ENCODE measurements at regions not wholly inside any gene's neighbourhood (a gene's known extent, or its start where the extent isn't known, plus 50 kb on each side); places are given as distances from the start of the nearest gene placed in this dataset.
"Not testable (repeated sequence)": the region's sequence is repeated elsewhere in the genome, so short reads cannot be mapped to it uniquely, and the experiment has no call there.

- H2AFZ ChIP-seq (ENCODE audit: low read depth, low read length, poor library complexity, severe bottlenecking) = no peak overlapping the region
- H3K79me2 ChIP-seq (ENCODE audit: insufficient read depth, low read length) = no peaks in the 10 kb centered on the region
- DNase-seq (ENCODE audit: low read depth, low spot score) (no peak), ATAC-seq (no peak)
- no TSS peak for BruUV-seq (replicated peaks)
- TF ChIP-seq, protein P1, sequence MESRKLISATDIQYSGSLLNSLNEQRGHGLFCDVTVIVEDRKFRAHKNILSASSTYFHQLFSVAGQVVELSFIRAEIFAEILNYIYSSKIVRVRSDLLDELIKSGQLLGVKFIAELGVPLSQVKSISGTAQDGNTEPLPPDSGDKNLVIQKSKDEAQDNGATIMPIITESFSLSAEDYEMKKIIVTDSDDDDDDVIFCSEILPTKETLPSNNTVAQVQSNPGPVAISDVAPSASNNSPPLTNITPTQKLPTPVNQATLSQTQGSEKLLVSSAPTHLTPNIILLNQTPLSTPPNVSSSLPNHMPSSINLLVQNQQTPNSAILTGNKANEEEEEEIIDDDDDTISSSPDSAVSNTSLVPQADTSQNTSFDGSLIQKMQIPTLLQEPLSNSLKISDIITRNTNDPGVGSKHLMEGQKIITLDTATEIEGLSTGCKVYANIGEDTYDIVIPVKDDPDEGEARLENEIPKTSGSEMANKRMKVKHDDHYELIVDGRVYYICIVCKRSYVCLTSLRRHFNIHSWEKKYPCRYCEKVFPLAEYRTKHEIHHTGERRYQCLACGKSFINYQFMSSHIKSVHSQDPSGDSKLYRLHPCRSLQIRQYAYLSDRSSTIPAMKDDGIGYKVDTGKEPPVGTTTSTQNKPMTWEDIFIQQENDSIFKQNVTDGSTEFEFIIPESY (IDR thresholded peaks at IDR 0.05; ENCODE audit: extremely low read depth, insufficient replicate concordance, low read length) = no peak
- TF ChIP-seq JUND (IDR thresholded peaks at IDR 0.05) (no peak), TCF7L2 (IDR thresholded peaks at IDR 0.05; ENCODE audit: borderline replicate concordance, extremely low read depth, insufficient read depth, insufficient read length) (no peak), SRF (IDR thresholded peaks at IDR 0.05; ENCODE audit: low read depth) (no peak), FOSL1 (IDR thresholded peaks at IDR 0.05; ENCODE audit: low read depth) (no peak), MAX (IDR thresholded peaks at IDR 0.05) (no peak), CEBPB (IDR thresholded peaks at IDR 0.05; ENCODE audit: low read depth) (no peak), ZFX (IDR thresholded peaks at IDR 0.05) (no peak), EGR1 (IDR thresholded peaks at IDR 0.05; ENCODE audit: low read depth) (no peak), CBX3 (IDR thresholded peaks at IDR 0.05; ENCODE audit: low read depth) (no peak), YY1 (IDR thresholded peaks at IDR 0.05; ENCODE audit: extremely low read depth, insufficient replicate concordance, low read depth, low read length) (no peak)
- TF ChIP-seq, protein P2, sequence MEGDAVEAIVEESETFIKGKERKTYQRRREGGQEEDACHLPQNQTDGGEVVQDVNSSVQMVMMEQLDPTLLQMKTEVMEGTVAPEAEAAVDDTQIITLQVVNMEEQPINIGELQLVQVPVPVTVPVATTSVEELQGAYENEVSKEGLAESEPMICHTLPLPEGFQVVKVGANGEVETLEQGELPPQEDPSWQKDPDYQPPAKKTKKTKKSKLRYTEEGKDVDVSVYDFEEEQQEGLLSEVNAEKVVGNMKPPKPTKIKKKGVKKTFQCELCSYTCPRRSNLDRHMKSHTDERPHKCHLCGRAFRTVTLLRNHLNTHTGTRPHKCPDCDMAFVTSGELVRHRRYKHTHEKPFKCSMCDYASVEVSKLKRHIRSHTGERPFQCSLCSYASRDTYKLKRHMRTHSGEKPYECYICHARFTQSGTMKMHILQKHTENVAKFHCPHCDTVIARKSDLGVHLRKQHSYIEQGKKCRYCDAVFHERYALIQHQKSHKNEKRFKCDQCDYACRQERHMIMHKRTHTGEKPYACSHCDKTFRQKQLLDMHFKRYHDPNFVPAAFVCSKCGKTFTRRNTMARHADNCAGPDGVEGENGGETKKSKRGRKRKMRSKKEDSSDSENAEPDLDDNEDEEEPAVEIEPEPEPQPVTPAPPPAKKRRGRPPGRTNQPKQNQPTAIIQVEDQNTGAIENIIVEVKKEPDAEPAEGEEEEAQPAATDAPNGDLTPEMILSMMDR (IDR thresholded peaks at IDR 0.05 in 2 of 3, conservative IDR thresholded peaks at IDR 0.05 in 1 of 3; ENCODE audit: borderline replicate concordance in 1 of 3, insufficient read depth in 1 of 3, low read depth in 2 of 3, low read length in 2 of 3) = no peak
- TF ChIP-seq, protein P3, sequence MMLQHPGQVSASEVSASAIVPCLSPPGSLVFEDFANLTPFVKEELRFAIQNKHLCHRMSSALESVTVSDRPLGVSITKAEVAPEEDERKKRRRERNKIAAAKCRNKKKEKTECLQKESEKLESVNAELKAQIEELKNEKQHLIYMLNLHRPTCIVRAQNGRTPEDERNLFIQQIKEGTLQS (IDR thresholded peaks at IDR 0.05) = no peak
- ChIA-PET CTCF (no interaction called here), POLR2A (no interaction called here), RAD21 (ENCODE audit: low non-redundant PET in 1 of 2, low total read pairs in 2 of 2, uncharacterized antibody in 2 of 2, unreplicated experiment in 2 of 2) (no interaction called here)
- H4K20me1 ChIP-seq (ENCODE audit: insufficient read depth) = no peaks in the 10 kb centered on the region
- H3K9me2 ChIP-seq (ENCODE audit: insufficient read depth) = no peaks in the 10 kb centered on the region
- H3K27ac ChIP-seq (ENCODE audit: low read depth, low read length) = no peak overlapping the region
- peaks cover 10% of the 10 kb centered on the region for H3K27me3 ChIP-seq (ENCODE audit: insufficient read depth, low read length)
- no peaks in the 10 kb centered on the region for H3K36me3 ChIP-seq (ENCODE audit: control insufficient read depth in 1 of 2, insufficient read depth in 2 of 2, low read length in 2 of 2)
- H3K9ac ChIP-seq (ENCODE audit: low read length) = no peak overlapping the region
- no peak overlapping the region for H3K4me2 ChIP-seq (ENCODE audit: low read length)
- H3K9me3 ChIP-seq (ENCODE audit: control insufficient read depth in 1 of 2, insufficient read depth in 1 of 2, low read depth in 1 of 2, low read length in 2 of 2) = no peaks in the 10 kb centered on the region
- intact Hi-C loops (cut with micrococcal nuclease) = no loop called here
- no peaks in the 10 kb centered on the region for H3K4me1 ChIP-seq (ENCODE audit: control insufficient read depth in 1 of 2, insufficient read depth in 2 of 2, low read length in 2 of 2)
- no peak overlapping the region for H3K4me3 ChIP-seq (replicated peaks in 1 of 2; ENCODE audit: low read depth in 1 of 2, low read length in 2 of 2)
Measured at GRCh38 chr1:29756085-29756484, 519.8 kb downstream of the PTPRU start.

DNA sequence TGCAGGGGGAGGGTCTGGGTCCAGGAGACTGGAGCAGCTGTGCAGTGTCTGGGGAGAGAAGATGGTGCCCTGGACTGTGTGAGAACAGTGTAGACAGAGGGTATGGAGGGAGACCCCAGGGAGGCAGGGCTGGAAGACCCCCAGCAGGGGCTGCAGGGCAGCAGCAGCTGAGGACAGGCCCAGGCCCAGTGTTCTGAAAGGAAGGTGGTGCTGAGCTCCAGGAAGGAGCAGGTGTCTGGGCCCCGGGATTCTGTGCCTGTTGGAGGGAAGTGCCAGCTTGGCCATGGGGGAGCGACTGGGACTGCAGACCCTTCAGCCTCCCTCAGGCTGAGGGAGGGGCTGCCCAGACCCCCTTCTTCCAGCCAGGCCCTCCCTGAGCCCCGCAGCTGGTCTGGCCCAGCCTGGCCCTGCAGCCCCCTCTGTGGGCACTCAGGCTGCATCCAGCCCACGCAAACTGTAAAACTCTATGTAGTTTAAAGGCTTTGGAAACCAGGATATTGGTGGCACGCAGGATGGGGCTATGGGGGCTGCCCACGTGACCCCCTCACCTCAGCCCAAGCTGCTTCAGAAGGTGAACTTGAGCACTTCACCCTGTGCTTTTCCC, 519.2 kb downstream of the PTPRU start:
- H3K27ac ChIP-seq (ENCODE audit: low read depth, low read length); POLR2A ChIA-PET; H3K9me2 ChIP-seq (ENCODE audit: insufficient read depth); ATAC-seq; CTCF ChIA-PET; DNase-seq (ENCODE audit: low read depth, low spot score); H3K4me1 ChIP-seq (ENCODE audit: control insufficient read depth in 1 of 2, insufficient read depth in 2 of 2, low read length in 2 of 2); H3K36me3 ChIP-seq (ENCODE audit: control insufficient read depth in 1 of 2, insufficient read depth in 2 of 2, low read length in 2 of 2); H3K79me2 ChIP-seq (ENCODE audit: insufficient read depth, low read length); H3K4me2 ChIP-seq (ENCODE audit: low read length); H4K20me1 ChIP-seq (ENCODE audit: insufficient read depth); H3K9me3 ChIP-seq (ENCODE audit: control insufficient read depth in 1 of 2, insufficient read depth in 1 of 2, low read depth in 1 of 2, low read length in 2 of 2); H2AFZ ChIP-seq (ENCODE audit: low read depth, low read length, poor library complexity, severe bottlenecking); H3K27me3 ChIP-seq (ENCODE audit: insufficient read depth, low read length); BruUV-seq (replicated peaks); RAD21 ChIA-PET (ENCODE audit: low non-redundant PET in 1 of 2, low total read pairs in 2 of 2, uncharacterized antibody in 2 of 2, unreplicated experiment in 2 of 2); H3K9ac ChIP-seq (ENCODE audit: low read length); intact Hi-C loops (cut with micrococcal nuclease); H3K4me3 ChIP-seq (replicated peaks in 1 of 2; ENCODE audit: low read depth in 1 of 2, low read length in 2 of 2): not testable (repeated sequence)

Measured in HCT116 (cell line).